RWPE2 (cell line): ENCODE measurements at regions not wholly inside any gene's neighbourhood (a gene's known extent, or its start where the extent isn't known, plus 50 kb on each side); places are given as distances from the start of the nearest gene placed in this dataset.

Experiments
- ATAC-seq: fragments of 200-7000 bp; cut with Tn5 transposase; 3 replicates; pipeline ENCODE4 v1.9.1; 2021; ENCODE audit warnings: low read depth
- DNase-seq: peaks from one replicate; pipeline ENCODE4 v3.0.0-alpha.2; 2020; ENCODE audit warnings: low spot score
- H3K27ac ChIP-seq: fragments of 450-650 bp; 2 replicates; pipeline ENCODE4 v1.5.1; 2017; ENCODE audit warnings: mild to moderate bottlenecking; ENCODE audit not compliant: poor library complexity, severe bottlenecking
- H3K27me3 ChIP-seq: fragments of 250-450 bp; sonication (Bioruptor Pico); 2 replicates; pipeline ENCODE4 v1.5.1; 2021; ENCODE audit warnings: mild to moderate bottlenecking, moderate library complexity; ENCODE audit not compliant: insufficient read depth, poor library complexity, severe bottlenecking
- H3K36me3 ChIP-seq: fragments of 250-450 bp; sonication (Bioruptor Pico); 2 replicates; pipeline ENCODE4 v1.5.1; 2020; ENCODE audit warnings: low read depth, mild to moderate bottlenecking, moderate library complexity
- H3K4me1 ChIP-seq: fragments of 250-450 bp; sonication (Bioruptor Pico); 2 replicates; pipeline ENCODE4 v1.5.1; 2021; ENCODE audit warnings: mild to moderate bottlenecking, moderate library complexity; ENCODE audit not compliant: insufficient read depth, poor library complexity, severe bottlenecking
- H3K4me3 ChIP-seq: fragments of 250-450 bp; sonication (Bioruptor Pico); 2 replicates; pipeline ENCODE4 v1.5.1; 2021; ENCODE audit warnings: mild to moderate bottlenecking, moderate library complexity; ENCODE audit not compliant: severe bottlenecking
- H3K9me3 ChIP-seq: fragments of 250-450 bp; sonication (Bioruptor Pico); 2 replicates; pipeline ENCODE4 v1.5.1; 2021; ENCODE audit warnings: mild to moderate bottlenecking, moderate library complexity; ENCODE audit not compliant: severe bottlenecking
- TF ChIP-seq, protein P1 (sequence below): fragments of 450-650 bp; IDR thresholded peaks from one replicate; pipeline ENCODE4 v1.5.1; 2017; ENCODE audit warnings: mild to moderate bottlenecking, moderate library complexity; ENCODE audit not compliant: poor library complexity, severe bottlenecking

DNA sequence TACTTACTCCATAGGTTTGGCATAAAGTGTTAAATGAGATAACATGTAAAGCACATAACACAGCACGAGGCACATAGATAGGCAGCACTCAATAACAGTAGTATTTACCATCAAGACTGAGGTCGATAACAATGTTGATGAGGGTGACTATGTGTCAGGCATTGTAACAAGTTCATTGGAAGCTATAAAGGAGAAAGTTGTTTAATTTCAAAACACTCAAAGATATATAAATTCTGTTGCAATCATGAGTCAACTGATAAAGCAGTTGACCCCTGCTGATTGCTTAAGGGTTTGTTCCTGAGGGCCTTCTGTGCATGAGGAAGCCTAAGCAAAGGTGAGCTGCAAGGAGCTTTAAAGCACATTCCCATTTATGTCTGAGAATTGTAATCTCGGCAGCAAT is 760.5 kb downstream of the SATB2 start:
- no peak for ATAC-seq
- H3K4me3 ChIP-seq: no peak overlapping the region
- no peak overlapping the region for H3K27ac ChIP-seq
- H3K4me1 ChIP-seq: no peaks in the 10 kb centered on the region
- H3K36me3 ChIP-seq: no peaks in the 10 kb centered on the region
- TF ChIP-seq, protein P1, sequence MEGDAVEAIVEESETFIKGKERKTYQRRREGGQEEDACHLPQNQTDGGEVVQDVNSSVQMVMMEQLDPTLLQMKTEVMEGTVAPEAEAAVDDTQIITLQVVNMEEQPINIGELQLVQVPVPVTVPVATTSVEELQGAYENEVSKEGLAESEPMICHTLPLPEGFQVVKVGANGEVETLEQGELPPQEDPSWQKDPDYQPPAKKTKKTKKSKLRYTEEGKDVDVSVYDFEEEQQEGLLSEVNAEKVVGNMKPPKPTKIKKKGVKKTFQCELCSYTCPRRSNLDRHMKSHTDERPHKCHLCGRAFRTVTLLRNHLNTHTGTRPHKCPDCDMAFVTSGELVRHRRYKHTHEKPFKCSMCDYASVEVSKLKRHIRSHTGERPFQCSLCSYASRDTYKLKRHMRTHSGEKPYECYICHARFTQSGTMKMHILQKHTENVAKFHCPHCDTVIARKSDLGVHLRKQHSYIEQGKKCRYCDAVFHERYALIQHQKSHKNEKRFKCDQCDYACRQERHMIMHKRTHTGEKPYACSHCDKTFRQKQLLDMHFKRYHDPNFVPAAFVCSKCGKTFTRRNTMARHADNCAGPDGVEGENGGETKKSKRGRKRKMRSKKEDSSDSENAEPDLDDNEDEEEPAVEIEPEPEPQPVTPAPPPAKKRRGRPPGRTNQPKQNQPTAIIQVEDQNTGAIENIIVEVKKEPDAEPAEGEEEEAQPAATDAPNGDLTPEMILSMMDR: no peak
- no peak for DNase-seq
- no peaks in the 10 kb centered on the region for H3K27me3 ChIP-seq
- no peaks in the 10 kb centered on the region for H3K9me3 ChIP-seq

DNA sequence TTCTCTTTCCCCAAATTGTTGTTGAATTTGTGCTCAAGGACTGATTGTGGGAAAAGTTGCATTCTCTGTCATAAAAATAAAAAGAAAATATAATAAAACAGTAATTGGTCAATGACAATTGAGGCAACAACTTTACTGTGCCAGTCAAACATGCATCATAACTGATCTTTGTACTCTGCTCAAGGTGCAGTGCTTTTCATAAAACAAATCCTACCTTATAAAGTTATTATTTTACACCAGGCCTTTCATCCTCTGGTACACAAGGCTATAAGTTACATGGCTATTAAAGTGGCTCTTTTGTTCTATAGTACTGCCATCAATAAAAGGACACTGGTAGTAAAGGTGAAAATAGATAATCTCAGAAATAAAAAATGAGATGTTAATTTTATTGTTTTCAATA is 761.9 kb downstream of the SATB2 start:
- TF ChIP-seq, protein P1: no peak
- Histone ChIP-seq H3K36me3 (no peaks in the 10 kb centered on the region), H3K27ac (no peak overlapping the region), H3K4me3 (no peak overlapping the region), H3K27me3 (no peaks in the 10 kb centered on the region), H3K4me1 (no peaks in the 10 kb centered on the region), H3K9me3 (no peaks in the 10 kb centered on the region)
- no peak for ATAC-seq
- DNase-seq: no peak

- Histone ChIP-seq H3K9me3 (no peaks in the 10 kb centered on the region), H3K27ac (no peak overlapping the region), H3K4me1 (no peaks in the 10 kb centered on the region), H3K27me3 (no peaks in the 10 kb centered on the region), H3K4me3 (no peak overlapping the region), H3K36me3 (no peaks in the 10 kb centered on the region)
- no peak for DNase-seq
- TF ChIP-seq, protein P1: no peak
- ATAC-seq: no peak
Observed at GRCh38 chr2:198692907-198693510, 764.7 kb downstream of the SATB2 start.

- Histone ChIP-seq H3K27me3 (no peaks in the 10 kb centered on the region), H3K4me3 (no peak overlapping the region), H3K4me1 (no peaks in the 10 kb centered on the region), H3K27ac (no peak overlapping the region), H3K36me3 (no peaks in the 10 kb centered on the region), H3K9me3 (no peaks in the 10 kb centered on the region)
- TF ChIP-seq, protein P1: no peak
- no peak for DNase-seq
- no peak for ATAC-seq
Observed at GRCh38 chr2:198691236-198691635, 766.5 kb downstream of the SATB2 start.

DNA sequence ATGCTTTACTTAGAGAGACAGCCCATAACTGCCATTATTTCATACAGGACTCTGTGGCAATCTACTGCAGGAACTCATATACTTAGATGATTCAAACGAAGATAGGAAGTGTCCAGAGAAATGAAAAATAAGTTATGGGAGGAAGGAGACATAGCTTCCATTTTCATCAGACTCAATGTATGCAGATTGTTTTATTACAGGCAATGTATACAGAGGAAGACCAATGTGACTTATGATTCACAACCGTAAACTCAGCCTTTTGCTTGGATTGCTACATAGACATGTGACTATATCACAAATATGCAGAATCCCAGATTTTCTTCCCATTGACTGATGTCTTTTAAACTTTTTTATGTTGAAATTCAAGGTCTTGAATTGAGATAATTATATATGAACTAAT is 793.4 kb downstream of the SATB2 start:
- Histone ChIP-seq H3K36me3 (no peaks in the 10 kb centered on the region), H3K9me3 (no peaks in the 10 kb centered on the region), H3K27ac (no peak overlapping the region), H3K27me3 (no peaks in the 10 kb centered on the region), H3K4me3 (no peak overlapping the region), H3K4me1 (no peaks in the 10 kb centered on the region)
- TF ChIP-seq, protein P1: no peak
- ATAC-seq (no peak), DNase-seq (no peak)
